Fibroblast of skin of abdomen (primary cell): ENCODE measurements at regions not wholly inside any gene's neighbourhood (a gene's known extent, or its start where the extent isn't known, plus 50 kb on each side); places are given as distances from the start of the nearest gene placed in this dataset.

Experiments used
- DNase-seq: peaks from one replicate; pipeline ENCODE4 v3.0.0-alpha.2; 2013

- DNase-seq: no peak
Measured at GRCh38 chr18:34075963-34076860, 148.5 kb downstream of the NOL4 start.

GRCh38 chr18:34061226-34061625 lies 163.5 kb downstream of the NOL4 start:
- no peak for DNase-seq

- DNase-seq: no peak
Measured at GRCh38 chr18:34055227-34055626, 169.5 kb downstream of the NOL4 start.

GRCh38 chr18:34050661-34051060 lies 174.1 kb downstream of the NOL4 start:
- no peak for DNase-seq

- no peak for DNase-seq
Measured at GRCh38 chr18:34049511-34049910, 175.2 kb downstream of the NOL4 start.

GRCh38 chr18:34048423-34048822 lies 176.3 kb downstream of the NOL4 start:
- DNase-seq: no peak

GRCh38 chr18:34042423-34043146 lies 182.1 kb downstream of the NOL4 start:
- DNase-seq: no peak

- no peak for DNase-seq
Measured at GRCh38 chr18:34039611-34040010, 185.1 kb downstream of the NOL4 start.

GRCh38 chr18:34039201-34039600 lies 185.5 kb downstream of the NOL4 start:
- no peak for DNase-seq

GRCh38 chr18:34038086-34038485 lies 186.6 kb downstream of the NOL4 start:
- no peak for DNase-seq

- no peak for DNase-seq
Measured at GRCh38 chr18:34033968-34034367, 190.7 kb downstream of the NOL4 start.

- no peak for DNase-seq
Measured at GRCh38 chr18:34031810-34032209, 192.9 kb downstream of the NOL4 start.

GRCh38 chr18:34028324-34028723 lies 196.4 kb downstream of the NOL4 start:
- DNase-seq: no peak

- no peak for DNase-seq
Measured at GRCh38 chr18:34025191-34025801, 199.4 kb downstream of the NOL4 start.

GRCh38 chr18:34023471-34023870 lies 201.2 kb downstream of the NOL4 start:
- DNase-seq: peak; percentile 16

GRCh38 chr18:34018336-34018735 lies 206.4 kb downstream of the NOL4 start:
- no peak for DNase-seq

GRCh38 chr18:34003687-34004086 lies 221.0 kb downstream of the NOL4 start:
- no peak for DNase-seq

- DNase-seq: no peak
Measured at GRCh38 chr18:34002130-34002529, 222.6 kb downstream of the NOL4 start.

GRCh38 chr18:34001376-34001775 lies 223.3 kb downstream of the NOL4 start:
- DNase-seq: no peak

GRCh38 chr18:33987206-33987605 lies 237.5 kb downstream of the NOL4 start:
- DNase-seq: no peak

GRCh38 chr18:33983126-33983525 lies 241.6 kb downstream of the NOL4 start:
- DNase-seq: no peak

- DNase-seq: peak; percentile 6
Measured at GRCh38 chr18:33960417-33960816, 264.3 kb downstream of the NOL4 start.

GRCh38 chr18:33959609-33960008 lies 265.1 kb downstream of the NOL4 start:
- no peak for DNase-seq
